ENCODE measurements at regions not wholly inside any gene's neighbourhood (a gene's known extent, or its start where the extent isn't known, plus 50 kb on each side); places are given as distances from the start of the nearest gene placed in this dataset.

GRCh38 chr5:58281189-58281588 lies 178.7 kb downstream of the PLK2 start:
- intact Hi-C loops (cut with DNase I), result no loop called here
- H3K9me3 ChIP-seq, result peaks cover 0 to 6% (median 0%) of the 10 kb centered on the region in 12 donors
- ATAC-seq (no peak), DNase-seq (no peak)
- no peaks in the 10 kb centered on the region for H3K36me3 ChIP-seq
- TF ChIP-seq CTCF (IDR thresholded peaks at IDR 0.05), result no peak
- TF ChIP-seq POLR2A (IDR thresholded peaks at IDR 0.05), result no peak
- no peaks in the 10 kb centered on the region for H3K4me1 ChIP-seq
- 90 to 95% (median 94%) methylated on average over 2 of the region's 2 CpGs for WGBS, 4 donors
- H3K27me3 ChIP-seq, result no peaks in the 10 kb centered on the region
- no peak overlapping the region for H3K4me3 ChIP-seq
- no peak overlapping the region for H3K27ac ChIP-seq

- no peak for ATAC-seq
- intact Hi-C loops (cut with DNase I), result loop anchor here in 1 of 10 donors (10.0 kb wide), 1 partner anchor 176 kb away; no protein-coding TSS in a partner anchor
- 86 to 97% (median 97%) methylated on average over 1 of the region's 1 CpG for WGBS, 4 donors
- H3K27ac ChIP-seq, result no peak overlapping the region
- no peaks in the 10 kb centered on the region for H3K27me3 ChIP-seq
- no peak for TF ChIP-seq POLR2A (IDR thresholded peaks at IDR 0.05)
- TF ChIP-seq CTCF (IDR thresholded peaks at IDR 0.05), result no peak
- no peaks in the 10 kb centered on the region for H3K36me3 ChIP-seq
- no peak for DNase-seq
- H3K4me1 ChIP-seq, result peaks cover 0 to under 1% (median 0%) of the 10 kb centered on the region in 12 donors
- H3K4me3 ChIP-seq, result no peak overlapping the region
- peaks cover 0 to 6% (median 0%) of the 10 kb centered on the region in 12 donors for H3K9me3 ChIP-seq
Measured at GRCh38 chr5:58279259-58279658, 180.6 kb downstream of the PLK2 start.

GRCh38 chr5:58276431-58276830 lies 183.5 kb downstream of the PLK2 start:
- no peaks in the 10 kb centered on the region for H3K27me3 ChIP-seq
- no peak overlapping the region for H3K27ac ChIP-seq
- DNase-seq, result no peak
- WGBS, 4 donors, result 95 to 99% (median 97%) methylated on average over 3 of the region's 3 CpGs
- H3K4me1 ChIP-seq, result peaks cover 0 to 12% (median 5%) of the 10 kb centered on the region in 12 donors
- TF ChIP-seq POLR2A (IDR thresholded peaks at IDR 0.05) (no peak), CTCF (IDR thresholded peaks at IDR 0.05) (no peak)
- no peak for ATAC-seq
- H3K36me3 ChIP-seq, result no peaks in the 10 kb centered on the region
- H3K4me3 ChIP-seq, result no peak overlapping the region
- intact Hi-C loops (cut with DNase I), result loop anchor here in 1 of 10 donors (10.0 kb wide), 1 partner anchor 178 kb away; no protein-coding TSS in a partner anchor
- peaks cover 0 to 6% (median 0%) of the 10 kb centered on the region in 12 donors for H3K9me3 ChIP-seq

DNA sequence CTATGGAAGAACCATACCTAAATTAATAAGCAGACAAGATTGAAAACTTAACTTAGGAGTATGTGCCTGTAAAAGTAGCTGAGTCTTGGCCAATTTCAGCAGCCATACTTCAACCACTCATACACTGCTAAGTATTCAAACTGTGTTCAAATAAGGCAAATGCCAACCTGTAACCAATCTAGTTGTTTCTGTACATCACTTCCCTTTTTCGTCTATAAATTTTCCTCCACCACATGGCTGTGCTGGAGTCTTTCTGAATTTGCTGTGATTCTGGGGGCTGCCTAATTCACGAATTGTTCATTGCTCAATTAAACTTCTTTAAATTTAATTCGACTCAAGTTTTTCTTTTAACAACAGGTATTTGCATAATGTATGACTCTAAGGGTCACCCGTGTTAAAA lies 184.4 kb downstream of the PLK2 start:
- Histone ChIP-seq H3K27ac (no peak overlapping the region), H3K4me3 (no peak overlapping the region), H3K36me3 (no peaks in the 10 kb centered on the region), H3K9me3 (peaks cover 0 to 6% (median 0%) of the 10 kb centered on the region in 12 donors), H3K27me3 (no peaks in the 10 kb centered on the region), H3K4me1 (peaks cover 0 to 12% (median 5%) of the 10 kb centered on the region in 12 donors)
- intact Hi-C loops (cut with DNase I), result loop anchor here in 1 of 10 donors (10.0 kb wide), 1 partner anchor 179 kb away; no protein-coding TSS in a partner anchor
- 88 to 92% (median 91%) methylated on average over 4 of the region's 4 CpGs for WGBS, 4 donors
- ATAC-seq, result no peak
- TF ChIP-seq POLR2A (IDR thresholded peaks at IDR 0.05) (no peak), CTCF (IDR thresholded peaks at IDR 0.05) (no peak)
- DNase-seq, result no peak
